Renal cortical epithelial cell (primary cell): ENCODE measurements at regions not wholly inside any gene's neighbourhood (a gene's known extent, or its start where the extent isn't known, plus 50 kb on each side); places are given as distances from the start of the nearest gene placed in this dataset.
"Not testable (repeated sequence)": the region's sequence is repeated elsewhere in the genome, so short reads cannot be mapped to it uniquely, and the experiment has no call there.

Source experiments
- DNase-seq: peaks from one replicate; pipeline ENCODE4 v3.0.0-alpha.2; 2011; ENCODE audit warnings: low read depth

DNA sequence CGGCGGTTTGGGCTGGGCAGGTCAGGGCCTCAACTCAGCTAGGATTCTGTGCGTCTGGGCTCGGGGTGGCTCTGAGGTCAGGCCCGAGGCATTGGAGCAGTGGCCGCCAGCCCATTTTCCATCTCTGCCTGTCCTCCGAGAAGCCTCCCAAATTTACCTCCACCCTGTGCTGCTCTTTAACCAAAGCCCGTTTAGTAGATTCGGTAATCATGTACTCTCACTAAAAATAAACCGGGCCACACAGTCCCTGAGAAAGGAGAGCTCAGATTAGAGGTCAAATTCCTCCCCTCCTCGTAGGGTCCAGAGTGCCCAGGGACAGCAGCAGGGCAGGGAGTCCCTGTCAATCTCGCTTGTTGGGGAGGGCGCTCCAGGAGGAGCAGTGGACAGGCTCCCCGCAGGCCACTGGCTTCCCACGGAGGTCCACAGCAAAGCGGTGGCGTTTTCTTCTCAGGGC, 88.7 kb upstream of the CHST15 start:
- no peak for DNase-seq

DNA sequence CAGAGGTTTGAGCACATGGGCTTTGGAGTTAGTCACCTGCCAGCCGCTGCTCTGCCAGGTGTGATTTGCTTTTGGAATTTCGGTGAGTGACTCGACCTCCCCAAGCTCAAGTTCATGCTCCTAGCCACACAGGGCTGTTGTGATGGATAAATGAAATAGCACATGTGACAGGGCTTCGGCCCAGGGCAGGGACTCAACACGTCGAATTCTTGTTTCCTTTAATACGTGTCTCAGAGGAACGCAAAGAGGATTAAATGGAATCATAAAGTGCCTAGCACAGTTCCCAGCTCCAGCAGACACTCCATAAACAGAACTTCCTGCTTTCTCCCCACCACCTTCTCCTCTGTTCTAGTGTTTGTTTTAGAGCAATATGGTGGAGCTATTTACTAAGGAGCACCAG, 88.3 kb upstream of the CHST15 start:
- DNase-seq: no peak

DNA sequence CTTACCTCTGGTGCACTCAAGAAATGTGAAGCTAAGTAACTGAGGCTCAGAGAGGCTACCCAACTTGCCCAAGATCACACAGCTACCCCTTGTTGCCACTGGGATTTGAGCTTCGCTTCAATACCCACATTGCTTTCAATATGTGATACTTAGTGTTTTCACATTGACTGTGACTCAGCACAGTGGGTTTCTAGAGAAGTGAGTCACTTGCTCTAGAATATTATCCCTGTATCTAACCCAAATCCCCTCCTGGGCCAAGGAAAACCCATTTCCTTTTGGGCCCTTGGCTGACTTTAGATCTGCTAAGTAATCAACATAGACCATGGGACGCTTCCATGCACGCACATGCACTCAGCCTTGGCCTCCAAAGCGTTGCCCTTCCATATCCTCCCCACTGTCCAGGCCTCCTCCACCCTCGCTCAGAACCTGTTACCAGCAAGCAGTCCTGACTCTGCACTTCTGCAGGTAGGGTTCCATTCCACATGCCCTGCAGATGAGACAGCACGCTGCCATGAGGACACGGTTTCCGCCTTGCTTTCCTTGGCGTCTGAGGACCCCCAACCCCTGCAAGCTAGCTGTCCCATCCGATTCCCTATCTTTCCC, 87.7 kb upstream of the CHST15 start:
- DNase-seq: peak; percentile 85

DNA sequence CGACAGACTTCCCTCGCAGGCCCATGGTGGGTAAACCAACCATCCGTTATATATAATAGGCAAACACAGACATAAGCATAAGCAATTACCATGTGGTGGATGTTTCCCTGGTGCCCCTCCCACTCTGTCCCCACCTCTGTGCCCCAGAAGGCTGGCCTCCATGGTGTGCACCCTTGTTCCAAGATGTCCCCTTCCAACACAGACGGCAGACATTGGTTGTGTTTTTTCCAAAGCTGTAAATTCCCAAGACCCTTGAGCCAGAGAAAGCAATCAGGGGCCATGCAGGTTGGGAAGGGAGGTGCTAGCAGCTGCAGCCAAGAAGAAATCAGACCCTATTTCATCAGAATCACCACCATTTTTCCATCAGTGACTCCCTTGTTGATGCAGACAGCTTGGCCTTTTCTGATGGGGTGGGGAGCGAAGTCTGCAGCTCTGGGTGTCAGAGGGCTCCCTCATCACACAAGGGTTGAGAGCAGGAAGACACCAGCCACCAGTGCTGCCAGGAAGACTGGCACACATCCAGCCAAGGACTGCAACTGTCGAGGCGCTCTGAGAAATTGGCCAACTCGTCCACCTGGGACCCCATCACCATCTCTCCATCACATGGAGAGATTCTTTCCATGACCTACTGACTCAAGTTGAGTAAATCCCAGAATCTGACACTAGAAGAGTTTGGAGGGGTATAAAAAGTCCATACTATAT, 86.8 kb upstream of the CHST15 start:
- DNase-seq: no peak

DNA sequence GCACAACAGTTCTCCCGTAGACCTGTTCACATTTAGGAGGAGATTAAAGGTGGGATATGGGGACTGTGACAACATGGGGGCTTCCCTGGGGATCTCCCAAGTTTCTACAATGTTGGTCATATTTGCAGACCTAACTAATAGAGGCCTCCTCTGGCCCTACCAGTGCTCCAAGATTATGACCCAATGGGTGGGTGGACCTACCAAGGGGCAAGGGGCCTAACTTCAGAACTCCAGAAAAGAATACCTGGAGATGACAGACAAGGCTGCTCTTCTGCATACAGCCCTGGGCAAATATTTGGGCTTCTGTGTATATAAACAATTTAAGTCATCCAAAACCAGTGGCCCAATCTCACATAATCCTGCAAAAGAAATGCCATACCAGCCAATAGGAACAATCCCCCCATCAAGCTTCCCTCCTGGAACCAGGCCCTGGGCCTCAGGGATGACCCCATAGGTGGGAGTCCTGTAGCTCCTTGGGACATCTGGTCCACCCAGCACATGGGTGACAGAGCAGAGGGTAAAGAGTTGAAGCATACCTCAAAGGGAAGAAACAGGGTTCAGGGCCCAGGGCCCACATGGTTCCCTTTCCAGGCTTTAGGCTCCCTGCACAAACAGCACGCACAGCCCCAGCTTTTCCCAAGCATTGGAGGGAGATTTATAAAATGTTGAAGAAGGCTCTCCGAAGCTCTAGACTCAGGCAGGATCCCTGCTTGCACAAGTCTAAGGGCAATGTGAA, 86.1 kb upstream of the CHST15 start:
- no peak for DNase-seq

DNA sequence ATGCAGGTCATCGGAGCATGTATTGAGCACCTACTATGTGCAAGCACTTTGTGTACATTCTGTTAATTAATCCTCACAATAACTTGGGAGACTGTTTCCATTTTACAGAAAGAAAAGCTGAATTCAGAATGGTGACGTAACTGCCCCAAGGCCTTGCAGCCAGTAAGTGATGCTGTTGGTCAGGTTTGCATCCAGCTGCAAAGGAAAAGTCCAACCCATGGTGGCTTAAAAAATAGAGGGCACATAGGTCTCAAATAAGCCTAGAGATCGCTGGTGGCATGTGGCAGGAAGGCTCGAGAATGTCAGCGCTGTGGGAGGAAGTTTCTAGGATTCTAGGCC, 83.8 kb upstream of the CHST15 start:
- no peak for DNase-seq

DNA sequence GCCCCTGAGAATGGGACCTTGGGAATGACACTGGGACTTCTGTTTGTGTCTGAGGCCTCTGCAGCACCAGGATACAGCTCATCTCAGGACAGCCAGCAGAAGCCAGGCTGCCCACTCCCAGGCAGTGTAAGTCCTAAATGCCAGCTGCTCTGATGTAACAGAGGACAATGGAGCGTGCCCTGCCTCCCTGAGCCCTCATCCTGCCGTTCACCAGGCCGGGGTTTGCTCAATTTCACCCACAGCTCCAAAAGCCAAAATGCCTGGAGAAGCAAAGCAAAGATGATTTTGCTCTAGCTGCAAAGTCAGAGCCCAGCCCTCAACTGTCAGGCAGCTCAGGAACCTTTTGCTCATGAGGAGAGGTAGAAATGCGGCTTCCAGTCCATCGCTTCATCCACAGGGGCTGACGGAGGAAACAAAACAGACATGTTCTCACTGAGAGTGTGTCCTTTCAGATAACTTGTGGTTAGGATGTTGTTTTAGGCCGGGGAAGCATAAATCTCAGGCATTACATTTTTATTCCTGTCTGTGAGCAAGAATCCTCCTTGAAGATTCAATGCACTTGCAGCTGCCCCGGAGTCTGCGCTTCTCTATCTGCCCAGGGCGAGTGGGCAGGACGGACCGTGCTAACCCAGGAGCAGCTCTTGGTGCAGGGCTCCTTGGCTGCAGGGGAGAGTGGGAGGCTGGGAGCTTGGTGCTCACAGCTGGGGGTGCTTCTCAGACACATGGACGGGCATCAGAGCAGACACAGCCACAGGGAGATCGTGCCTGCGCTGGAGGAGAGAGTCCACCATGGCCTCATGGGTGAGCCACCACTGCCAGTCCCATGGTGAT, 83.2 kb upstream of the CHST15 start:
- peak; percentile 11 for DNase-seq

DNA sequence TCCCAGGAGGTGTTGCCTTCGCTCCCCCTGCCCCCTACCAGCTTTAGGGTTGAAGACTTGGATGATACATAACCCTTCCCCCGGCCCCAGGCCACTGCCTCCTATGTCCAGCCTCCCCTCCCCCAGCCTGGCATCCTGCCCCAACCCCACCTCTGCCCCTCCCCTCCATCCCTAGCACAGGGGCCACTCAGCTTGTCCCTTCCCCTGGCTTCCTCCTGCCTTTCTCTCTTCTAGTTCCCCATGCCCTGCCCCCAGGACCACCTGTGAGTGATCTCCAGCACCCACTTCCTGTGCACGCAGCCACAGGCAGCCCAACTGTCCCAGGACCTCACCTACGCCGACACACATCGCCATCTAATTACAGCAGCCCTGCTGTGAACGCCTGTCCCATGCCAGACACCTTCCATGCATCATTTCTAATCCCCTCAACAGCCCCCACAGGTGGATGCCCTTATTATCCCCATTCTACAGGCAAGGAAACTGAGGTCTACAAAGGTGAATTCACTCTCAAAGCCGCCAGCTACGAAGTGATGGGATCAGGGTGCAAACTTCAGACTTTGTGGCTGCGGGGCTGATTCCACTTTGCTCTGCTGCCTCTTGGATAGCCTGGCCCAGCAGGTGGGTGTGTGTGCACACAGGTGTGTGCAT, 82.4 kb upstream of the CHST15 start:
- no peak for DNase-seq

DNA sequence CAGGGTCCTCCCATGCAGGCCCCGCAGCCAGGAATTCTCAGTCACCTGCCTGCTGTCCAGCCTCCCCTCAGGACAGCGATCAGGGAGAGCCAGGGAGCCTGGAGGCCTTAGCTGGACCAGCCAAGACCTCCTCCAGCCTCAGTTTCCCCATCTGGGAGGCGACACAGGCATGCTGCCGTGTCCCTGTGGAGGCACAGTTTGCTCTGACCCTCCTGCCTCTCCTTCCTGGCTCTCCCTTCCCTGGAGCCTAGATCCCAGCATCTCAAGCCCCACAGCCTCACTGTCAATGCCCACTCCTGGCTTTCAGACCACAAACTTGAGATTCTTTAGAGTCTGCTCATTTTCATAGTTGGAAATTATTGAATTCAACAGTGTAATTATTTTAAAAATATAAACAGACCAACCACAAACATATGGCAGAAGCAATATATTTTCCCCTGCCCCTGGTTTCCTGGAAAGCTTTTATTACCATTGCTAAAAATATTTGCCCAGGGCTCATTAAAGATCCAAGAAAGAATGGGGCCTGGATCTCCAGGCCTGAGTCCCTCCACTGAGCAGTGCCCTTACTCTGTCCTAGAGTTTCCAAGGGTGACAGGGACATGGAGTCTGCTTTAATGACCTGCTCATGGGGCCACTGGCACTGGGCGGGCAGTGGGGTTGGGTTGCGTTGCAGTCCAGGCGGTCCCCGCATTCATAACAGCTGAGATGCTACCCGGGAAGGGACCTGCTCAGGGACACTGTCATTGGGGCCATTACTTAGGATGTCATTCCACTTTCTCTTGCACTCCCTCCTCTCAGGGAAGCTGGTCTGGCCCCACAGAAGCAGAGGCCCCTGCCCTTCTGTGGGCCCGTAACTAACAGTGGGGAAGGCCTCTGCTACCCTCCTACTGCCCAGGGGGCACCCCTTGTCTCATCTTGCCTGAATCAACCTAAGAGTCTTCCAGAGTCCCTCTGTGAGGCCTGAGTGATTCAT, 81.6 kb upstream of the CHST15 start:
- DNase-seq: no peak

DNA sequence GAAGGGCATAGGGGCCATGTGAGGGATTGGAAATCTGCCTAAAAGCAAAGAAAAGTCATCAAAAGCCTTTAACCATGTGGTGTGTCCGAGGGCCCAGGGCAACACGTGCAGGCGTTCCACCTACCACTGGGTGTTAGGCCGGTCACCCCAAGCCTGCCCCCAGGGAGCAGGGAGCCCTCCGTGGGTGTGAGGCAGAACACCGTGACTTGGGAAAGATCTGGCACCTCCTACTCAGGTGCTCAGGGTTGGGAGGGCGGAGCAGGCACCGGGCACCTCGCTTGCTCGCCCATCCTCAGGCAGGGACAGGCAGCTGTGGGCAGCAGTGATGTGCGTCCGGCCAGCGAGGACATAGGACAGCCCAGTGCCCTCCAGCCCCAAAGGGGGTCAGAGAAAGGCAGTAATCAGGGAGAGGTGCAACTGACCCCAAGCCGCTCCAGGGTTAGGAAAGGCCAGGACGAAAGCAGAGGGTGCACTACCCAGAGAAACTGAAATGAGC, 80.7 kb upstream of the CHST15 start:
- DNase-seq: no peak

DNA sequence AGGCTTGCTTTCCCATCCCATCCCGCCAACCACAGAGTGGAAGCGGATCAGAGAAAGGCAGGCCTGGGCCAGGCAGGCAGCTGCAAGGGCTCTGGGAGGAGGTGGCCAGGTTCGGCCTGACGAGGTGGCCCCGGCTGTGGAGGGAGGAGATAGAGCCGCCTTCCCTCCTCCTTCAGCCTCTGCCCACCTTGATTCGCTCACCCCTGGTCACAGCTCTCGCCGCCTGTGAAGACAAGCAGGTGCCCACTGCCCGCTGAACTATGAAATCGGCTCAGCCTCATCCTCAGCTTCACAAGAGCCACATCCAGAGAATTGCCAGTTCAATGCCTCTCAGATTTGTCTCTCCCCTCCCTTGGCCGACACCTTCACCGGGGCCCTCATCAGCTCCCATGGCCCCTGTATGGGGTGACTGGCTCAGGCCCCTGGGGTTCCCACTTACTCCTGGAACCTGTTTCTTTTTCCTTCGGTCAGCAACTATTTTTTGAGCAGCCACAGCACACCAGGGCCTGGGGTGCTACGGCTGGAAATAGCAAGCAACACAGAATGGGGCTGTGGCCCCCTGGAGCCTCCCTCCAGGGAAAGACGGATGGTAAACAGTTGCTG, 80.0 kb upstream of the CHST15 start:
- no peak for DNase-seq

DNA sequence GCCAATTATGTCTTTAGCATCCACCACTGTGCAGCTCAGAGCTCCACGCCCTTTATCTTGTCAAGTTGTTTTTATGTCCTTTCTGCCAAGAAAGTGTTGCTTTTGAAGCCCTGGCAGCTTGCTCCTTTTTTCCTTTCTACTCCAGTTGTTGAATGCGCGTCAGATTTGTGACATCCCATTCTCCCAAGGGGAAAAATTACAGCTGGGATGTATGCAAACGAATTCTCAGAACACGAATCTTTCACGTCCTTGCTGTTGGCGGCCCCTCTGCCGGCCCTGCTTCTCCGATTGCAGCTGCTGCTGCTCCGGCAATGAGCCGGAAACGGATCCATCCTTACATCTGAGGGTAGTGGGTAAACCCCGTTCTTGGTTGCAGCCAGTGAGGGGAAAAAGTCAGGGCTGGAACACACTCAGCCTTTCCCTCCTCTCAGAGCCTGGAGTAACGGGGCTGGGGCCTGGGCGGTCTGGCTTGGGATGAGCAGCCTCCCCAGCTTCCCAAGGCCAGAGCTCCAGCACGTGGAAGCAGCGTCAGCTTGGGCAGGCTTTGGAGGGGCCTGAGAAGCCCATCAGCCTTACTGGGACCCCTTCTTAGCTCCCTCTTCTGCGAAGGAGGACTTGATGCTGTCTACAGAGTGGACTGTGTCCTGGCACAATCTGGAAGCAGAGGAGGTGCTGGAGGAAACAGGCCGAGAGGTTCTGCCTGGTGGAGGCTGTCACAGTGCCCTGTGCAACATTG, 79.0 kb upstream of the CHST15 start:
- no peak for DNase-seq

DNA sequence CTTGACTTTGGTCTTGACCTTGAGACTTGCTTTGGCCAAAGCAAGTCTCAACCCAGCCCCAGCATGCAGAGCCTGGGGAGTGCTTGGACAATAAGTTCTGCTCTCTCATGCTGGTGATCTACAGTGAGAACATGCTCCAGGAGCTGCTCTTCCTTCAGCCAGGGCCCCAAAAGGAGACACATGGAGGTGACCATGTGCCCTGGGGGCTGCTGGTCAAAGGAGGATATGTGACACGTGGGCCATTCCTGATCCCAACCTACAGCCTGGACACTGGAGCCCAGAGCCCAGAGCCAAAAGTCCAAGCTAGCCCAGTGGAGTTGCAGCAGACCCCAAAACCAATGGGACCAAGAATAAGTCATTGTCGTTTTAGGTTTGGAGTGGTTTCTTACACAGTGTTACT, 78.2 kb upstream of the CHST15 start:
- DNase-seq: no peak

DNA sequence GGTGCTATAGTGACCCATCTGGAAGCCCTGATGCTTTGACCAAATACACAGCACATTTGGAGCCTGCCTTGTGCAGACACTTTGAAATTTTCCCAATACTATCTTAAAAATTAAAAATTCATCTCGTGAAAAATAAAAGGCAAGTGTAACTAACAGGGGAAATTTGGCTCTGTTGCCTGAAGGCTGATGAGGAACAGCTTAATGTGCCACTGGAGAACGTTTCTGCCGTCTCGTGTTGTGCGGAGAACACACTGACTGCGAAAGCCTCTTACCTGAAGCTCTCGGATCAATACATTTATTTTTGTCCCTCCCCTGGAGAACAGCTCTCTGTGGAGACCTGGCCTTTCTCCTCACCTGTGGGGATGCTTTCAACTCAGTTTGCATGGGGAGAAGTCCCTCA, 77.2 kb upstream of the CHST15 start:
- no peak for DNase-seq

DNA sequence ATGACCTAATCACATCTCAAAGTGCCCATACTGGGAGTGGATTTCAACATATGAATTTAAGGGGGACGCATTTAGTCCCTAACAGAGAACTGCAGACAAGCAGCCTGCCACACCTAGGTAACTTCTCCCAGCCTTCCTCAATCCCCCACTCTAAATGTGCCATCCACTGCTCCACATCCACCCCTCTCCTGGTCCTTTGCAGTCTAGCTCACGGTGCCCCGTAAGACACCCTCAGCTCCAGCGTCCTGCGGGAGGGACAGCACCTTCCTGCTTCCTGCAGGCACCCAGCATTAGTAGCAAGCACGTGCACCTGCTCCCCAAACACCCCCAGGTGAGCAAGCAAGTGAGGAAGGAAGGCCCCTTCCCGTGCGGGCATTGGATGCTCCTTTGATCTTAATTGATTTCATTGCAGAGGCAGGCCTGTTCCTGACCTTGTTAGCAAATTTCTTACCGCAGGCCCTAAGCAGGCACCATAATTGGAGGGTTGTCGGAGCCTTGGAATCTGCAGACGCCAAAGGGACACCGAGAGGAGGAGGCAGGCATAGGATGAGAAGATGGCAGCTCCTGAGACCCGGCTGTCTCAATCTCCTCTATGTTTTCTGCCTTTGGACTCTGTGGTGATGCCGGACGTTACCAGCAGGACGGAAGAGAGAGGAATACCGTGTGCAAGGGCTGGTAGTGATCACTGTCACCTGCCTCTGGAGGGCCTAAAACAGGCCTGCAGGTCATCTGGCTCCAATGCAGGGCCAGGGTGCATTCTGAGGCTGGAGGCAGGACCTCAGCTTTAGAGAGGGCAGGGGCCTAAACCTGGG, 75.8 kb upstream of the CHST15 start:
- DNase-seq: no peak

DNA sequence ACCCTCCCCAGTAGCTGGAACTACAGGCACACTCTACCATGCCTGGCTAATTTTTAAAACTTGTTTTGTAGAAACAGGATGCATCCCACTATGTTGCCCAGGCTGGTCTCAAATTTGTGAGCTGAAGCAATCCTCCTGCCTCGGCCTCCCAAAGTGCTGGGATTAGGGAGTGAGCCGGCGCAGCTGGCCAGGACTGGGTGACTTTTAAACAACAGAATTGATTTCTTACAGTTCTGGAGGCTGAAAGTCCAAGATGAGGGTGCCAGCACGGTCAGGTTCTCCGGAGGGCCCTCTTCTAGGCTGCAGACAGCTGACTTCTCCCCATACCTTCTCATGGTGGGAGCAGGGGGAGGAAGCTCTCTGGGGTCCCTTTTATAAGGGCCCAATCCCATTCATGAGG, 75.2 kb upstream of the CHST15 start:
- DNase-seq: no peak

DNA sequence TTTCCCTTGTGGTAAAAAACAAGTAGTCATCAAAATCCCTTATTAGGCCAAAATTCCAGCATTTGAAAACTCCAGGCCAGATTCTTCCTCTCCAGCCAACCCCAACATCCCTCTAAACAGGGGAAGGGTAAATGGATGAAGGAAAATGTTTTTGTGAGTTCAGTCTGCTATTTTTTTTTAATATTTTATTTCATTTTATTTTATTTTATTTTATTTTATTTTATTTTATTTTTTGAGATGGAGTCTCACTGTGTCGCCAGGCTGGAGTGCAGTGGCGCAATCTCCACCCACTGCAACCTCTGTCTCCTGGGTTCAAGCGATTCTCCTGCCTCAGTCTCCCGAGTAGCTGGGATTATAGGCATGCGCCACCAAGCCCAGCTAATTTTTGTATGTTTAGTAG, 74.5 kb upstream of the CHST15 start:
- not testable (repeated sequence) for DNase-seq

DNA sequence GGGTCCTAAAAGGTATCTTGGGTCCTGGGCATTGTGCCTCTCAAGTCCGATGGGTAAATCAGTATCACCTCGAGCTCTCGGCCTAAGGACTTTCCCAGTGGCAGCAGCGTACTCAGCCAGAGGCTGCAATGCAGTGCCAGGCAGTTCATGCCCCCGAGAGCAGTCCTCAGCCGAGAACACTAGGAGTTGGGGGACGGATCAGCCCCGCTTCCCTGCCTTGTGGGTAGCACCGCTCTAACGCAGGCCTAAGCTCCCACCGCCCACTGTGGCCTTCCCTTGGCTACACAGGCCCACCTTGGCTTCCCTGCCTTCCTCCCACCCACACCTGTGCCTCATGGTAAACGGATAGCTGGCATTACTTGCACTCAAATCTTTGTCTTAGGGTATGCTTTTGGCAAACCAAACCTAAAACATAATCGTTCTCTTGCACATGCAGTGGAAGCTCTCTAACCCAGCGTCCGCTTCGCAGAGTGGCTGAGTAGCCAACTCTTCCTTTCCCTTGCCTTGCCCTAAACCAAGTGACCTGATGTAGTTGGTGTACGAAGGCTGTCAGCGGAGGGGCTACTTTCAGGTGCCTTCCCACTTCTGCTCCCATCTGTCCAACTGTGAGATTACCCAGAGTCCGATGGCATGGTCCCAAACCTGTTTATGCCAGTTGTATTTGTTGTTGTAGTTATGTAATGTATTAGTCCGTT, 73.2 kb upstream of the CHST15 start:
- no peak for DNase-seq
